ENCODE measurements at regions not wholly inside any gene's neighbourhood (a gene's known extent, or its start where the extent isn't known, plus 50 kb on each side); places are given as distances from the start of the nearest gene placed in this dataset.

DNA sequence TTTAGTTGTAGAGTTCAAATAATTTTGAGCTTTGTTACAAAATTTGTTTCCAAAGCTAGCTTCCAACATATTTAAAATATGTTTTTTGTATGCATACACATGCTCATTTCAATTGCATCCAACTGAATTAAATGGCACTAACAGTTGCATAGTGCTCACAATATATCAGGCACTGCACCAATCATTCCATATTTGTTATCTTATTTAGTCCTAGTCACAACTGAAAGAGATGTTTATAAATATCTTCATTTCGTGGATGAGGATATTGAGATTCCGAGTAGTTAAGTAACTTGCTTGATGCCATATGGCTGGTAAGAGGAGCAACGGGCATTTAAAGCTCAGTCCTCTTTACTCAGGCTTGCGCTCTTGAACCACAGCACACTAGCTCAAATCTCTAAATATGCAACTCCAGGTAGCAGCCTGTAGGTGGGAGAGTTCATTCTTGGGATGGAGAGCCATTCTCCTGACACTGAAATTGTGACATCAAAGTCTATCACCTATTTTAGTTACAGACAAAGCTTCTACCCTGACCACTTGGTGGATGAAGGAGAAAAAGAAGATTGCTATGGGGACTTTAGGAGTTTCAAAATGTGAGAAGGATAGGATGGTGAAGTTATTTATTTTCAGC is 118.0 kb upstream of the CA10 start:
- no peaks in the 10 kb centered on the region for H3K27me3 ChIP-seq (ENCODE audit: insufficient read depth, low read length, poor library complexity, severe bottlenecking)
- H3K9me3 ChIP-seq (ENCODE audit: low read length) = no peaks in the 10 kb centered on the region
- peak overlapping the region in 2 of 8 donors; percentile 15 to 82 for H3K27ac Mint-ChIP-seq
- H3K27me3 Mint-ChIP-seq = peaks cover 0 to 2% of the 10 kb centered on the region in 2 donors
- no peaks in the 10 kb centered on the region for H3K36me3 ChIP-seq (ENCODE audit: insufficient read depth, low read length)
- ChIA-PET POLR2A (no interaction called here), CTCF (no interaction called here)
- H3K9me3 Mint-ChIP-seq = peaks cover 0 to 3% (median 0%) of the 10 kb centered on the region in 5 donors
- no peak overlapping the region for H3K4me3 ChIP-seq (ENCODE audit: low read length)
- H3K4me3 Mint-ChIP-seq = no peak overlapping the region
- no peak for DNase-seq
- no peaks in the 10 kb centered on the region for H3K4me1 Mint-ChIP-seq
- H3K4me1 ChIP-seq (ENCODE audit: insufficient read depth, low read length) = no peaks in the 10 kb centered on the region
- H3K36me3 Mint-ChIP-seq = peaks cover 0 to 1% (median 0%) of the 10 kb centered on the region in 3 donors
- H3K27ac ChIP-seq (ENCODE audit: low read depth, low read length) = no peak overlapping the region

DNA sequence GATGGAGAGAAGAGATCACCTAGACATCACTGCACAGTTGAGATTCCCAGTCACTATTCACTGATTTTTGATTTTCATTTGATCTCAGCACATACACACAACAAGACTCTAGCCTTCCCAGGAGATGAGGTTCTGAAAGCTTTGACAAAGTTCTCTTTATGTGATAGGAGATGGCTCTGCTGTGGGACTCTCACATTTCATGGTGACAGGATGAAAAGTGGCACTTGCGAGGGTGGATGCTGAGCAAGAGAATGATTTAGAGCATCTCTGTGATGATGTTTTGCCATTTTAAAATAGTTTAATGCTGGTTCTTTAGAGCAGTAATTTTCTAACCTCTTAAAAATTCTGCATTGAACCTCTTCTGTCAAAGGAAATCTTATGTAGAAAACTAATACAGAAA is 113.3 kb upstream of the CA10 start:
- no peaks in the 10 kb centered on the region for H3K9me3 ChIP-seq (ENCODE audit: low read length)
- Mint-ChIP-seq H3K27me3 (peaks cover 0 to 2% of the 10 kb centered on the region in 2 donors), H3K27ac (no peak overlapping the region), H3K4me3 (no peak overlapping the region), H3K9me3 (peaks cover 0 to 3% (median 2%) of the 10 kb centered on the region in 5 donors), H3K36me3 (no peaks in the 10 kb centered on the region), H3K4me1 (no peaks in the 10 kb centered on the region)
- POLR2A ChIA-PET = no interaction called here
- H3K36me3 ChIP-seq (ENCODE audit: insufficient read depth, low read length) = no peaks in the 10 kb centered on the region
- H3K4me1 ChIP-seq (ENCODE audit: insufficient read depth, low read length) = no peaks in the 10 kb centered on the region
- CTCF ChIA-PET = no interaction called here
- H3K27ac ChIP-seq (ENCODE audit: low read depth, low read length) = no peak overlapping the region
- H3K4me3 ChIP-seq (ENCODE audit: low read length) = no peak overlapping the region
- no peak for DNase-seq
- no peaks in the 10 kb centered on the region for H3K27me3 ChIP-seq (ENCODE audit: insufficient read depth, low read length, poor library complexity, severe bottlenecking)

DNA sequence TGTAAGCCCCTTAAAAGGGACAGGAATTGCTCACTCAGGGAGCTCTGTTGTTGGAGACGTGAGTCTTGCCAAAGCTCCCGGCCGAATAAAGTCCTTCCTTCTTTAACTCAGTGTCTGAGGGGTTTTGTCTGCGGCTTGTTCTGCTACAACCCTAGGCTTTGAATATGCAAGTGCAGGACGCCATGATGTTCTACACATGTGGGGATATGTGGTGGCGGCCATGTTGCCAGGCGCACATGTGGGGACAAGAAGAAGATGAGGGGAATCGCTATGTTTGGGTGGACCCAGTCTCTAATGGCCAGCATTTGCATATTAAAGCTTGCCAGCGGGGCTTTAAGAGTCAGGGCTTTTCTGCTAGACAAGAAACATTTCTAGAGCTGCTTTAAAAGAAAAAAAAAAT is 96.8 kb upstream of the CA10 start:
- Histone ChIP-seq H3K9me3 (ENCODE audit: low read length) (no peaks in the 10 kb centered on the region), H3K4me1 (ENCODE audit: insufficient read depth, low read length) (no peaks in the 10 kb centered on the region), H3K27me3 (ENCODE audit: insufficient read depth, low read length, poor library complexity, severe bottlenecking) (no peaks in the 10 kb centered on the region), H3K4me3 (ENCODE audit: low read length) (no peak overlapping the region), H3K36me3 (ENCODE audit: insufficient read depth, low read length) (no peaks in the 10 kb centered on the region), H3K27ac (ENCODE audit: low read depth, low read length) (no peak overlapping the region)
- H3K4me3 Mint-ChIP-seq = no peak overlapping the region
- DNase-seq = no peak
- H3K4me1 Mint-ChIP-seq = no peaks in the 10 kb centered on the region
- H3K27me3 Mint-ChIP-seq = no peaks in the 10 kb centered on the region
- no peaks in the 10 kb centered on the region for H3K36me3 Mint-ChIP-seq
- CTCF ChIA-PET = no interaction called here
- peaks cover 0 to 8% (median 5%) of the 10 kb centered on the region in 5 donors for H3K9me3 Mint-ChIP-seq
- POLR2A ChIA-PET = no interaction called here
- H3K27ac Mint-ChIP-seq = no peak overlapping the region

DNA sequence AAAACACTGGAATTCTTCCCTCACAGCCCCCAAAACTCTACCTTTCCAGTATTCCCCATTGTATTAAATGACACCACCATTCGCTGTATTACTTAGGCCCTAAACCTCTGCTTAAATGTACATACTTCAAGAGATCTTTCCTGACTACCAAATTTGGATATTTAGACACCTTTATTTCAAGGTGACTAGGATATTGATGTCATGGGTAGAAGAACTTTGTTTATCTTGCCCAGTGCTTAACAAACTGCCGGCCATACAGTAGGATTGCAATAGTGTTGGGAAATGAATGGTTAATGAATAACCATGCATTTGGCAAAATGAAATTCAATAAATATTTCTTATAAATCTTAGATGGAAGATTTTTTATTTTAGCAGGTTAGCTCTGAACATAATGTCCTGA is 86.2 kb upstream of the CA10 start:
- no peak overlapping the region for H3K4me3 ChIP-seq (ENCODE audit: low read length)
- DNase-seq = no peak
- Mint-ChIP-seq H3K27ac (no peak overlapping the region), H3K36me3 (no peaks in the 10 kb centered on the region), H3K4me1 (no peaks in the 10 kb centered on the region), H3K9me3 (peaks cover 0 to 5% (median under 1%) of the 10 kb centered on the region in 5 donors), H3K4me3 (no peak overlapping the region), H3K27me3 (no peaks in the 10 kb centered on the region)
- no peak overlapping the region for H3K27ac ChIP-seq (ENCODE audit: low read depth, low read length)
- POLR2A ChIA-PET = no interaction called here
- CTCF ChIA-PET = no interaction called here
- no peaks in the 10 kb centered on the region for H3K27me3 ChIP-seq (ENCODE audit: insufficient read depth, low read length, poor library complexity, severe bottlenecking)
- no peaks in the 10 kb centered on the region for H3K36me3 ChIP-seq (ENCODE audit: insufficient read depth, low read length)
- no peaks in the 10 kb centered on the region for H3K4me1 ChIP-seq (ENCODE audit: insufficient read depth, low read length)
- H3K9me3 ChIP-seq (ENCODE audit: low read length) = no peaks in the 10 kb centered on the region

DNA sequence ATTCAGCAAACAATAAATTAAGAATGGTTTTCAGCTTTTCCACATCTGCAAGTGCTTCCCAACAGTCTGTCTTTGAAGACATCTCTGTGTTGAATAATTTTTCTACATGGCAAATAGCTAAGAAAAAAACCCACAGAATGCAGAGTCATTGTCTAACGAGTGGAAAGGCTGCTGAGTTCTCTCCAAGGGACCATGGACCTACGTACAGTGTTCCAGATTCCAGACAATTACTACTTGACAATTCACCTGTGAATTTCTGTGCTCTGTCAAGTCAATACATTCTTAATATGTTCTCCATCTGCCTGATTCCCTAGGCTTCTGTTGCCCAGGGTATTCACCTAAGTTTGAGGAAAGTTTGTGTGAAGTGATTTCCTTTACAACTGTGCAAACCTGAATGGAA is 83.8 kb upstream of the CA10 start:
- ChIA-PET CTCF (no interaction called here), POLR2A (no interaction called here)
- no peak overlapping the region for H3K4me3 ChIP-seq (ENCODE audit: low read length)
- no peaks in the 10 kb centered on the region for H3K4me1 ChIP-seq (ENCODE audit: insufficient read depth, low read length)
- no peak overlapping the region for H3K4me3 Mint-ChIP-seq
- H3K9me3 Mint-ChIP-seq = peaks cover 0 to 4% (median 2%) of the 10 kb centered on the region in 5 donors
- no peak overlapping the region for H3K27ac ChIP-seq (ENCODE audit: low read depth, low read length)
- H3K27me3 ChIP-seq (ENCODE audit: insufficient read depth, low read length, poor library complexity, severe bottlenecking) = no peaks in the 10 kb centered on the region
- no peaks in the 10 kb centered on the region for H3K27me3 Mint-ChIP-seq
- no peak for DNase-seq
- H3K27ac Mint-ChIP-seq = no peak overlapping the region
- H3K9me3 ChIP-seq (ENCODE audit: low read length) = no peaks in the 10 kb centered on the region
- no peaks in the 10 kb centered on the region for H3K36me3 ChIP-seq (ENCODE audit: insufficient read depth, low read length)
- no peaks in the 10 kb centered on the region for H3K4me1 Mint-ChIP-seq
- H3K36me3 Mint-ChIP-seq = no peaks in the 10 kb centered on the region

DNA sequence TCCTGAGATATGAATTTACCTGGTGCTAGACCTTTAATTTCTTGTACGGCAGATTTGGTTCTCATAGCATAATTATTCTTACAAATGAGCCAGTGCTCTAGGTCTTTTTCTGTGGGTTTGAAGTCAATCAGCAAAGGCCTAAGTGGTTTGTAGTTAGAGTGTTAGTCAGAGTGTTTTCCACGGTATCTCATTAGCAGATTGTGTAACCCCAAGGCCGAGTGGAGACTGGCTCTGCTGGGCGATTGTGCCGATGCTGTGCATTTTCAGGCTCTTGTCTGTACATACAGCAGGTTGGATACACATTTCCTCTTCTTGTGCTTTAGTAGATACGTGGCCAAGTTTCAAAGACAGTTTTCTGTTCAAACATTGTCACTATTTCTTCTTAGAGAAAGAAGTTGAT is 78.6 kb upstream of the CA10 start:
- POLR2A ChIA-PET = no interaction called here
- H3K27ac ChIP-seq (ENCODE audit: low read depth, low read length) = no peak overlapping the region
- no peaks in the 10 kb centered on the region for H3K9me3 ChIP-seq (ENCODE audit: low read length)
- Mint-ChIP-seq H3K9me3 (peaks cover 0 to 5% (median 2%) of the 10 kb centered on the region in 5 donors), H3K27me3 (no peaks in the 10 kb centered on the region), H3K4me3 (no peak overlapping the region), H3K27ac (no peak overlapping the region), H3K36me3 (no peaks in the 10 kb centered on the region), H3K4me1 (no peaks in the 10 kb centered on the region)
- no peaks in the 10 kb centered on the region for H3K27me3 ChIP-seq (ENCODE audit: insufficient read depth, low read length, poor library complexity, severe bottlenecking)
- DNase-seq = no peak
- H3K4me3 ChIP-seq (ENCODE audit: low read length) = no peak overlapping the region
- H3K36me3 ChIP-seq (ENCODE audit: insufficient read depth, low read length) = no peaks in the 10 kb centered on the region
- H3K4me1 ChIP-seq (ENCODE audit: insufficient read depth, low read length) = no peaks in the 10 kb centered on the region
- CTCF ChIA-PET = no interaction called here

DNA sequence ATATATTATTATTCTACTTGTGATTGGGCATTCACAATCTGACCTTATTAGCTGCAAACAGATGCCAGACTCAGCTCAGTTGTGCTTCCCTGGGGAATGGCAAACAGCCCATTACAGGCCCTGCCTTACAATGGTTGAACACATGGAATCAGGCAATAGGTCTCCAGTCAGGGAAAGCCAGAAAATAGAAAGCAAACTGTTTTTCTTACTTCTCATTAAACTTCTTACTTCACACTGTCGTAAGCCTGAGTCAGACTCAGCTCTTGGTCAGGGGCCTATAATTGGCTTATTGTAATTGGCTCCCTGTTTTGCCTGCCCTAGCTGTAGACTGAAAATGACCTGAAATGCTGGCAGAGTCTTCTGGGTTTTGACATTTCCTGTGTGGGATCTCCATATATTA is 77.0 kb upstream of the CA10 start:
- Histone ChIP-seq H3K9me3 (ENCODE audit: low read length) (no peaks in the 10 kb centered on the region), H3K27ac (ENCODE audit: low read depth, low read length) (no peak overlapping the region), H3K4me3 (ENCODE audit: low read length) (no peak overlapping the region), H3K4me1 (ENCODE audit: insufficient read depth, low read length) (no peaks in the 10 kb centered on the region), H3K36me3 (ENCODE audit: insufficient read depth, low read length) (no peaks in the 10 kb centered on the region), H3K27me3 (ENCODE audit: insufficient read depth, low read length, poor library complexity, severe bottlenecking) (no peaks in the 10 kb centered on the region)
- H3K27me3 Mint-ChIP-seq = no peaks in the 10 kb centered on the region
- H3K36me3 Mint-ChIP-seq = no peaks in the 10 kb centered on the region
- CTCF ChIA-PET = no interaction called here
- DNase-seq = no peak
- H3K9me3 Mint-ChIP-seq = peaks cover 0 to 5% (median 2%) of the 10 kb centered on the region in 5 donors
- no peak overlapping the region for H3K4me3 Mint-ChIP-seq
- H3K4me1 Mint-ChIP-seq = no peaks in the 10 kb centered on the region
- no peak overlapping the region for H3K27ac Mint-ChIP-seq
- POLR2A ChIA-PET = no interaction called here

DNA sequence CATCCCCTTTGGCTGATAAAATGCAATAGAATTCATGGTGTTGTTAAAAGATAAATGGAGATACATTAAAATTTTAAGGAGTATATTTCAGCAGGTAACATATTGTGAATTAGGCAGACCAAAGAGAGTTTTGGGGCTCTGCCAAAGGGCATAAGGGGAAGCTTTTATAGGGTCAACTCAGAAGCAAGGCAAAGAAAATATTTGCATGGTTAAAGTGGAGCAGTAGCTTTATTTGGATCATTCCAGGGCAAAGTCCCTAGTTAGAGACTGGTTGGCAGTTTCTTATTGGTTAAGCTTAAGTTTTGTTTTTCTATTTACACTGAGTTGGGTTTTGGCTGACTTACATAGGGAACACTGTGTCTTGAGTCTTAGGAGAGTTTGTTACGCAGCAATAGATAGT is 75.1 kb upstream of the CA10 start:
- Histone ChIP-seq H3K4me3 (ENCODE audit: low read length) (no peak overlapping the region), H3K9me3 (ENCODE audit: low read length) (no peaks in the 10 kb centered on the region), H3K27me3 (ENCODE audit: insufficient read depth, low read length, poor library complexity, severe bottlenecking) (no peaks in the 10 kb centered on the region), H3K27ac (ENCODE audit: low read depth, low read length) (no peak overlapping the region), H3K4me1 (ENCODE audit: insufficient read depth, low read length) (no peaks in the 10 kb centered on the region), H3K36me3 (ENCODE audit: insufficient read depth, low read length) (no peaks in the 10 kb centered on the region)
- no peaks in the 10 kb centered on the region for H3K27me3 Mint-ChIP-seq
- DNase-seq = no peak
- H3K27ac Mint-ChIP-seq = peak overlapping the region in 1 of 8 donors; percentile 26
- ChIA-PET POLR2A (no interaction called here), CTCF (no interaction called here)
- no peaks in the 10 kb centered on the region for H3K4me1 Mint-ChIP-seq
- H3K9me3 Mint-ChIP-seq = peaks cover 0 to 5% (median 0%) of the 10 kb centered on the region in 5 donors
- no peaks in the 10 kb centered on the region for H3K36me3 Mint-ChIP-seq
- no peak overlapping the region for H3K4me3 Mint-ChIP-seq

DNA sequence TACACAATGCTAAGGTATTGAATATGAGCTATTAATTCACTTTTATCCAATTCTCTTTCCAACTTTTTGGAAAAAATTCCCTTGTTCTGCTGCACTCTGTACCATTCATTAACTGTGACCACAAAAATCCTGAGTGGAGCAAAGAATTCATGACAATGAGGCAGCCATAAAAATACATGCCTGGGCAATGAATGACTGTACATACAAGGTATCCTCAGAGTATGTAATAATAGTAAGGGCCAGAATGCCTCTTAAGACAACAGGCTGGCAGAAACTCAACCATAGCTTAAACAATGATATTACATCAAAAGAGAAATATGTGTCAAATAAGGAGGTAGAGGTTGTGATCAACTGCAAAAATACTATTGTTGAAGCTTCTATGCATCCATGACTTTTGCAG is 74.7 kb upstream of the CA10 start:
- no peaks in the 10 kb centered on the region for H3K4me1 ChIP-seq (ENCODE audit: insufficient read depth, low read length)
- Mint-ChIP-seq H3K9me3 (peaks cover 0 to 5% (median 0%) of the 10 kb centered on the region in 5 donors), H3K36me3 (no peaks in the 10 kb centered on the region), H3K4me3 (no peak overlapping the region), H3K27ac (no peak overlapping the region), H3K27me3 (no peaks in the 10 kb centered on the region), H3K4me1 (no peaks in the 10 kb centered on the region)
- H3K9me3 ChIP-seq (ENCODE audit: low read length) = no peaks in the 10 kb centered on the region
- no peak overlapping the region for H3K27ac ChIP-seq (ENCODE audit: low read depth, low read length)
- ChIA-PET CTCF (no interaction called here), POLR2A (no interaction called here)
- no peaks in the 10 kb centered on the region for H3K36me3 ChIP-seq (ENCODE audit: insufficient read depth, low read length)
- no peak for DNase-seq
- H3K4me3 ChIP-seq (ENCODE audit: low read length) = no peak overlapping the region
- no peaks in the 10 kb centered on the region for H3K27me3 ChIP-seq (ENCODE audit: insufficient read depth, low read length, poor library complexity, severe bottlenecking)
